ENCODE measurements at regions not wholly inside any gene's neighbourhood (a gene's known extent, or its start where the extent isn't known, plus 50 kb on each side); places are given as distances from the start of the nearest gene placed in this dataset.

GRCh38 chr6:164690702-164691500 is 618.5 kb downstream of the C6orf118 start:
- TF ChIP-seq ADNP (tag; IDR thresholded peaks at IDR 0.05), result no peak
- TF ChIP-seq CREB1 (IDR thresholded peaks at IDR 0.05), result no peak
- no peak for TF ChIP-seq CREB1 (CRISPR knock-in tag; IDR thresholded peaks at IDR 0.05)
- TF ChIP-seq POLR2AphosphoS5 (IDR thresholded peaks at IDR 0.05; ENCODE audit: control insufficient read depth, insufficient read depth, low read depth, low read length), result no peak
- TF ChIP-seq SNIP1 (IDR thresholded peaks at IDR 0.05; ENCODE audit: low read depth), result no peak

All from K562 (cell line).